ENCODE measurements at regions not wholly inside any gene's neighbourhood (a gene's known extent, or its start where the extent isn't known, plus 50 kb on each side); places are given as distances from the start of the nearest gene placed in this dataset.

GRCh38 chr1:64323882-64324281 is 120.5 kb downstream of the UBE2U start:
- in situ Hi-C loops (cut with MboI; ENCODE audit: low sequenced_read_pairs in 4 of 4) = no loop called here
- no peak for DNase-seq
- H3K27me3 ChIP-seq = no peaks in the 10 kb centered on the region

GRCh38 chr1:64325856-64326255 is 122.4 kb downstream of the UBE2U start:
- intact Hi-C loops (cut with DNase I; ENCODE audit: low total_unique reads) = no loop called here

More at GRCh38 chr1:64323882-64324281, 120.5 kb downstream of the UBE2U start:
- Histone ChIP-seq H3K27ac (no peak overlapping the region), H3K4me1 (no peaks in the 10 kb centered on the region), H3K9me3 (no peaks in the 10 kb centered on the region), H3K36me3 (no peaks in the 10 kb centered on the region), H3K4me3 (no peak overlapping the region)
- intact Hi-C loops (cut with DNase I; ENCODE audit: low total_unique reads) = no loop called here
- ATAC-seq = no peak
- TF ChIP-seq POLR2A (IDR thresholded peaks at IDR 0.05) = no peak
- no peak for TF ChIP-seq CTCF (IDR thresholded peaks at IDR 0.05 in 4 of 5, conservative IDR thresholded peaks at IDR 0.05 in 1 of 5)

GRCh38 chr1:64327119-64327518 is 123.7 kb downstream of the UBE2U start:
- H3K27ac ChIP-seq = no peak overlapping the region
- no peaks in the 10 kb centered on the region for H3K27me3 ChIP-seq
- no peak overlapping the region for H3K4me3 ChIP-seq
- ATAC-seq (no peak), DNase-seq (no peak)
- TF ChIP-seq CTCF (IDR thresholded peaks at IDR 0.05 in 4 of 5, conservative IDR thresholded peaks at IDR 0.05 in 1 of 5) (no peak), POLR2A (IDR thresholded peaks at IDR 0.05) (no peak)
- no peaks in the 10 kb centered on the region for H3K9me3 ChIP-seq
- in situ Hi-C loops (cut with MboI; ENCODE audit: low sequenced_read_pairs in 4 of 4) (no loop called here), intact Hi-C loops (cut with DNase I; ENCODE audit: low total_unique reads) (no loop called here)
- H3K36me3 ChIP-seq = no peaks in the 10 kb centered on the region
- no peaks in the 10 kb centered on the region for H3K4me1 ChIP-seq

More at GRCh38 chr1:64325856-64326255, 122.4 kb downstream of the UBE2U start:
- ATAC-seq (no peak), DNase-seq (no peak)
- TF ChIP-seq CTCF (IDR thresholded peaks at IDR 0.05 in 4 of 5, conservative IDR thresholded peaks at IDR 0.05 in 1 of 5) (no peak), POLR2A (IDR thresholded peaks at IDR 0.05) (no peak)
- no peaks in the 10 kb centered on the region for H3K36me3 ChIP-seq
- no peak overlapping the region for H3K4me3 ChIP-seq
- no peak overlapping the region for H3K27ac ChIP-seq
- H3K27me3 ChIP-seq = no peaks in the 10 kb centered on the region
- no peaks in the 10 kb centered on the region for H3K4me1 ChIP-seq
- in situ Hi-C loops (cut with MboI; ENCODE audit: low sequenced_read_pairs in 4 of 4) = no loop called here
- H3K9me3 ChIP-seq = no peaks in the 10 kb centered on the region

- intact Hi-C loops (cut with DNase I; ENCODE audit: low total_unique reads) = no loop called here
These were observed 124.8 kb downstream of the UBE2U start for GRCh38 chr1:64328193-64328592.

More at GRCh38 chr1:64328193-64328592, 124.8 kb downstream of the UBE2U start:
- Histone ChIP-seq H3K9me3 (no peaks in the 10 kb centered on the region), H3K4me1 (no peaks in the 10 kb centered on the region), H3K36me3 (no peaks in the 10 kb centered on the region), H3K4me3 (no peak overlapping the region), H3K27me3 (no peaks in the 10 kb centered on the region), H3K27ac (no peak overlapping the region)
- ATAC-seq = no peak
- no peak for DNase-seq
- TF ChIP-seq CTCF (IDR thresholded peaks at IDR 0.05 in 4 of 5, conservative IDR thresholded peaks at IDR 0.05 in 1 of 5) = no peak
- TF ChIP-seq POLR2A (IDR thresholded peaks at IDR 0.05) = no peak
- in situ Hi-C loops (cut with MboI; ENCODE audit: low sequenced_read_pairs in 4 of 4) = no loop called here

Measured in gastrocnemius medialis (tissue), 4 donors.